Activated CD8-positive, alpha-beta T cell treated with anti-CD3 and anti-CD28 coated beads, Interleukin-2, amount 10 ng/mL, durations not matched to agents 7 days and 5 days (primary cell): ENCODE measurements at regions not wholly inside any gene's neighbourhood (a gene's known extent, or its start where the extent isn't known, plus 50 kb on each side); places are given as distances from the start of the nearest gene placed in this dataset.
"Not testable (repeated sequence)": the region's sequence is repeated elsewhere in the genome, so short reads cannot be mapped to it uniquely, and the experiment has no call there.

ENCODE experiments used
- ATAC-seq: fragments of 150-1000 bp; cut with Tn5 transposase; one replicate; pipeline ENCODE4 v1.10.0; 2021; ENCODE audit warnings: moderate library complexity
- CTCF ChIA-PET: fragments of 350-600 bp; sonication (Branson Sonifier 250); formaldehyde crosslinking; loops from one replicate; lab custom pipeline; 2021; ENCODE audit warnings: antibody characterized with exemption; lab: Charles Lee
- POLR2A ChIA-PET: fragments of 350-600 bp; sonication (Branson Sonifier 250); formaldehyde crosslinking; loops from one replicate; lab custom pipeline; 2021; ENCODE audit warnings: antibody characterized with exemption; lab: Charles Lee
- DNase-seq: peaks from one replicate; pipeline ENCODE4 v3.0.0-alpha.2; 2020
- H3K27ac Mint-ChIP-seq: one replicate; pipeline ENCODE4 v1.8.0; 2021; ENCODE audit warnings: mild to moderate bottlenecking, mixed read lengths
- H3K27me3 Mint-ChIP-seq: one replicate; pipeline ENCODE4 v1.8.0; 2021; ENCODE audit warnings: low read depth, mixed read lengths
- H3K36me3 Mint-ChIP-seq: one replicate; pipeline ENCODE4 v1.8.0; 2021; ENCODE audit warnings: low read depth, mixed read lengths
- H3K4me1 Mint-ChIP-seq: one replicate; pipeline ENCODE4 v1.8.0; 2021; ENCODE audit warnings: low read depth, mixed read lengths
- H3K4me3 Mint-ChIP-seq: one replicate; pipeline ENCODE4 v1.8.0; 2021; ENCODE audit warnings: mild to moderate bottlenecking, mixed read lengths
- H3K9me3 Mint-ChIP-seq: one replicate; pipeline ENCODE4 v1.8.0; 2022; ENCODE audit warnings: mixed read lengths; ENCODE audit not compliant: insufficient read depth

DNA sequence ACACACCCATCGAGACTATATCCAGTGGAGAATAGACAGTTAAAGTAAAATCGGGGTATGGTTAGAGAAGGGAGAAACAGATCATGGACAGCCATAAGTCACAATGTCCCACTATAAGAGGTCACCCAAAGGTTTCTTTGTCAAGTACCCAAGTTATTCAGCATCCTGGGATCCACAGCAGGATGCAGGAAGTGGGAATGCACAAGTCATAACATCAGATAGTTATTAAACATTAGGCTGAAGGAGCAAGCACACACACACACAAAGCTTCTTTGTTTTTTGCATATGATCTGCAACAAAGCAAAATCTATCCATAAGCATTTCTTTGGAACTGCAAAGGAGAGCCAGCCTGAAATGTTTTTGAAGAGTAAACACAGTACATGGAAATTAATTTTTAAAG is 111.6 kb downstream of the NOC3L start:
- Mint-ChIP-seq H3K9me3 (no peaks in the 10 kb centered on the region), H3K36me3 (no peaks in the 10 kb centered on the region), H3K4me3 (no peak overlapping the region), H3K27ac (no peak overlapping the region), H3K4me1 (no peaks in the 10 kb centered on the region), H3K27me3 (peaks cover 5% of the 10 kb centered on the region)
- ChIA-PET CTCF (no interaction called here), POLR2A (no interaction called here)
- ATAC-seq = no peak
- DNase-seq = no peak

DNA sequence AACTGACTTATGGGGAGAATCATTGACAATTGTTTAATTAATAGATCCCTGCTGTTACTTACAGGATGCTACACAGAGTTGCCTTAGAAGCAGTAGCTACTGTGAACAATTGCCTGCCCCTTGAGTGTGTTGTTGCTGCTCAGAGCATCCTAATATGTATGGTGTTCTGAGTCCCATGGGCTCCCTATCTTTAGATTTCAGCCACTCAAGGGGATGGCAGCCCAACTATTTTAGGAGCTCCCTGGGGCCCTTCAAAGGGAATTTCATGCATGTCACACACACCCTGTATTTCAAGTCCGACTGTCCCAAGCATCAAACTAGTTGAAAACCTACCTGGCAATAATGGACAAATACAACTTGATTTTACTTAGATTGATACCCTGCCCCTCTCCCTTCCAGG is 111.2 kb downstream of the NOC3L start:
- Mint-ChIP-seq H3K4me3 (no peak overlapping the region), H3K27me3 (peaks cover 5% of the 10 kb centered on the region), H3K36me3 (no peaks in the 10 kb centered on the region), H3K4me1 (no peaks in the 10 kb centered on the region), H3K27ac (no peak overlapping the region), H3K9me3 (no peaks in the 10 kb centered on the region)
- ATAC-seq = no peak
- ChIA-PET POLR2A (no interaction called here), CTCF (no interaction called here)
- no peak for DNase-seq

DNA sequence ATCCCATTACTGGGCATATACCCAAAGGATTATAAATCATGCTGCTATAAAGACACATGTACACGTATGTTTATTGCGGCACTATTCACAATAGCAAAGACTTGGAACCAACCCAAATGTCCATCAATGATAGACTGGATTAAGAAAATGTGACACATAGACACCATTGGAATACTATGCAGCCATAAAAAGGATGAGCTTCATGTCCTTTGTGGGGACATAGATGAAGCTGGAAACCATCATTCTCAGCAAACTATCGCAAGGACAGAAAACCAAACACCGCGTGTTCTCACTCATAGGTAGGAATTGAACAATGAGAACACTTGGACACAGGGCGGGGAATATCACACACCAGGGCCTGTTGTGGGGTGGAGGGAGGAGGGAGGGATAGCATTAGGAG is 105.3 kb downstream of the NOC3L start:
- CTCF ChIA-PET = interaction anchor here (1.2 kb wide), 1 partner anchor 62 kb away, joined by 3 read pairs; no protein-coding TSS in a partner anchor
- H3K27me3 Mint-ChIP-seq, H3K4me3 Mint-ChIP-seq, H3K36me3 Mint-ChIP-seq, H3K9me3 Mint-ChIP-seq, POLR2A ChIA-PET, ATAC-seq, H3K4me1 Mint-ChIP-seq, DNase-seq, H3K27ac Mint-ChIP-seq: not testable (repeated sequence)

DNA sequence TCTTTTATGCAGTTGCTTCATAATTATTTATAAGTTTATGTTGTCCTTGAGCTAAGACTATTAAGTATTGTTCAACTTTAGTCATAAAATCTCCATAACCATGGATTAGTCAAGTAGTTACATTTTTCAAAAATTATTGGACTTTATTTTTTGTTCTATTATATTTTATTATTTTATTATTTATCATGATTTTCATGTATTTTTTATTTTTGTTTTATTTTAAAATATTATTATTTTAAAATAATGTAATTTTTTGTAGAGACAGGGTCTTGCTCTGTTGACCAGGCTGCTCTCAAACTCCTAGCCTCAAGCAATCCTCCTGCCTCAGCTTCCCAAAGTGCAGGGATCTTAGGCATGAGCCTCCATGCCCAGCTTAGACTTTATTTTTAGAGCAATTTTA is 102.3 kb downstream of the NOC3L start:
- H3K27ac Mint-ChIP-seq = no peak overlapping the region
- H3K9me3 Mint-ChIP-seq = no peaks in the 10 kb centered on the region
- peaks cover 10% of the 10 kb centered on the region for H3K27me3 Mint-ChIP-seq
- no peaks in the 10 kb centered on the region for H3K36me3 Mint-ChIP-seq
- POLR2A ChIA-PET = no interaction called here
- no peak overlapping the region for H3K4me3 Mint-ChIP-seq
- no peak for DNase-seq
- H3K4me1 Mint-ChIP-seq = no peaks in the 10 kb centered on the region
- CTCF ChIA-PET = no interaction called here
- ATAC-seq = no peak

DNA sequence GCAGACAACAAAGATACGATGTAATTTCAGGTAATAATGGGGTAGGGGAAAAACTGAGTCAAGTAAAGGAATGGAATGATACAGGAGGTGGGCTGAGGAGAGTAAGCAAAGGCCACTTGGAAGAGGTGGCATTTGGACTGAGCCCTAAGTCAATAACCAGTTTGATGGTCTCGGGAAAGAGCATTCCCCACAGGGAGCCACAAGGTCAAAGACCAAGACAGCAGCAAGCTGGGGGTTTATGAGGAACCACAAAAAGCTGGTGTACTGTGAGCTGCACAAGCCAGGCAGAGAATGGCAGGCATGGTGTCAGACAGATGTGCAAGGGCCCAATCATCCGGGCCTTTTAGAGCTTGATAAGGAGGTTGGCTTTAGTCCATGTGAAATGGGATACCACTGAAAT is 98.7 kb downstream of the NOC3L start:
- peaks cover 10% of the 10 kb centered on the region for H3K27me3 Mint-ChIP-seq
- ChIA-PET CTCF (no interaction called here), POLR2A (no interaction called here)
- H3K9me3 Mint-ChIP-seq = no peaks in the 10 kb centered on the region
- no peak for ATAC-seq
- no peak overlapping the region for H3K27ac Mint-ChIP-seq
- no peaks in the 10 kb centered on the region for H3K4me1 Mint-ChIP-seq
- no peak for DNase-seq
- no peaks in the 10 kb centered on the region for H3K36me3 Mint-ChIP-seq
- H3K4me3 Mint-ChIP-seq = no peak overlapping the region

DNA sequence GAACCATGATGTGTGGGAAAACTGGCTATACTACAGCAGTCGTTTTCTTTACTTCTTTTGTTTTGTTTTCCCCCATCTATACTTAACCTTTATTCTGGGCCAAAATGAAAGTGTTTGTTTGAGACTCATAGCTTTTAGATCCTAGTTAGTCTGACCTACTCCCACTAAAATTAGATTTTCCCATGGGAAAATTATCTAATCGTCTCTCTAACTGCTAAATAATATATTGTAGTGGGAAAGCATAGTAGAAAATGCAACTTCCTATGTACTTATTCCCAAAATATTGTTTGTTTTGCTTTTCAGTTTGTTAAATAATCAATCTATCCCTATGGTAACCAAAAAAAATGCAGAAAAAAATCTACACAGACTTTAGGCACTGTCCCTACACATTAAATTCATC is 96.6 kb downstream of the NOC3L start:
- Mint-ChIP-seq H3K9me3 (peaks cover 2% of the 10 kb centered on the region), H3K27me3 (peaks cover 9% of the 10 kb centered on the region), H3K27ac (no peak overlapping the region), H3K36me3 (no peaks in the 10 kb centered on the region), H3K4me1 (no peaks in the 10 kb centered on the region), H3K4me3 (no peak overlapping the region)
- CTCF ChIA-PET = interaction anchor here (1.3 kb wide), 1 partner anchor 178 kb away, joined by 3 read pairs; no protein-coding TSS in a partner anchor
- POLR2A ChIA-PET = no interaction called here
- ATAC-seq (no peak), DNase-seq (no peak)

DNA sequence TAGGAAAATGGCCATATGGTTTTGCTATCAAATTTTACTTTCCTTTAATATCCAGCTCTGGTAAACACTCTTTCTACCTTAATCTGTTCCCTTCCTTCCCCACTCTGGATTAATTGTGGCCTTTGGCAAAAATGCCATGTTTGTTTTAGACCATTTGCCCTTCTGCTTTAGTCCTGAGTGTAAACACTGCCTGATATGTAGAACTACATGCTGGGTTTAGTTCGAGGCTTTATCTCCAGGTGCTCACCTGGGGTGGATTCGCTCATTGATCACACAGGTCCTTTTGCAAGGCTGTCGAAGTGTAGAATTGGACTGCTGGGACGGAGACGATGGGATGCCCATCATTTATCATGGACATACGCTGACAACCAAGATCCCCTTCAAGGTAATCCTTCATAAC is 94.1 kb downstream of the NOC3L start:
- Mint-ChIP-seq H3K36me3 (no peaks in the 10 kb centered on the region), H3K4me1 (no peaks in the 10 kb centered on the region), H3K4me3 (no peak overlapping the region), H3K27me3 (peaks cover 3% of the 10 kb centered on the region), H3K9me3 (peaks cover 6% of the 10 kb centered on the region), H3K27ac (no peak overlapping the region)
- no peak for DNase-seq
- CTCF ChIA-PET = no interaction called here
- ATAC-seq = no peak
- POLR2A ChIA-PET = no interaction called here

DNA sequence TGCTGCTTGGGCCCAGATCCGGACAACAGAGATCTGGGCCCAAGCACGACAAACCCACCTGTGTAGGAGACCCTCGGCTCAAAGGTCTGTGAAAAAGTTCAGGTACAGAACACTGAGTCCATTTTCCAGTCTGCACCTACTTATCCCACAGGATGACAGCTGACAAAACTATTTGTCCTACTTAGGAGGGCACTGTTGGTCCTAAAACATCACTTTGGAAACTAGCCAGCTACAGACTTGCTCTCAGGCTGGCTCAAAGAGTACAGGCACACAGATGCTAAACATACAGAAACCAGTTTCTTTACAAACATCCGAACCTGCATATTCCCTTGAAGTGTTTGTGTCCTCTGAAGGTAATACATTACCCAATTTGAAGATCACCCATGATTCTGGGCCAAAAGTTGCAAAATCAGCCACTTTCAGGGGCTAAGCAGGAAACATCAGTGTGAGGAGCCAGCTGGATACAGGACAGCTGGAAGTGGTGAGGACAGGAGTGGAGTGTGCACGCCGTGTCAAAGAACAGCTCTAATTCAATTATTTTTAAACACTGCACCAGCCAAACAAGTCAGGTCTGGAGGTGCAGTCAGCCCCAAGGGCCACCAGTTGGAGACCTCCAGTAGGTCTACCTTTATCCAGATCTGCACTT is 88.5 kb downstream of the NOC3L start:
- Mint-ChIP-seq H3K36me3 (no peaks in the 10 kb centered on the region), H3K27ac (no peak overlapping the region), H3K27me3 (peaks cover 4% of the 10 kb centered on the region), H3K4me3 (no peak overlapping the region), H3K4me1 (no peaks in the 10 kb centered on the region), H3K9me3 (peaks cover 6% of the 10 kb centered on the region)
- no peak for DNase-seq
- CTCF ChIA-PET = interaction anchor here (1.3 to 2.3 kb wide), 2 partner anchors 46 to 169 kb away, joined by 3 to 10 read pairs; no protein-coding TSS in a partner anchor
- POLR2A ChIA-PET = no interaction called here
- no peak for ATAC-seq

DNA sequence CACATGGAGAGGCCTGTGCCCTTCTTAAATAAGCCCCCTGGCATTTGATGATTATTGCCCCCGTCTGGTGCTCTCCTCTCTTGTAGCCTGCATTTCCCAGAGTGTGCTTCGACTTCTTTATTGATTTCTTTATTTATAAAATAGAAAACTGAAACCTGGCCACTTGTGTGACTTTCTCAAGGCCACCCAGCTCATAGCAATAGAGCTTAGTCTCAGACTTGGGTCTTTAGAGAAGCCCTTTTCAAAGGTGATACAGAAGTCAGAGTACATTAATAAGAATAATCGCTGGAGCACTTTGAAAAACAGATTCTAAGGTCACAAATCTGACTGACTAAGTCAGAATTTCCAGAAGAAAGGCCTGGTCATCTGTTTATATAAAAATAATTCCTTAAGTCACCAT is 86.6 kb downstream of the NOC3L start:
- H3K27me3 Mint-ChIP-seq = peaks cover 12% of the 10 kb centered on the region
- no peaks in the 10 kb centered on the region for H3K36me3 Mint-ChIP-seq
- H3K9me3 Mint-ChIP-seq = peaks cover 3% of the 10 kb centered on the region
- ChIA-PET POLR2A (no interaction called here), CTCF (interaction anchor here (2.3 to 3.6 kb wide), 2 partner anchors 44 kb away, joined by 10 to 23 read pairs; no protein-coding TSS in a partner anchor)
- ATAC-seq = no peak
- no peaks in the 10 kb centered on the region for H3K4me1 Mint-ChIP-seq
- no peak for DNase-seq
- H3K27ac Mint-ChIP-seq = no peak overlapping the region
- no peak overlapping the region for H3K4me3 Mint-ChIP-seq

DNA sequence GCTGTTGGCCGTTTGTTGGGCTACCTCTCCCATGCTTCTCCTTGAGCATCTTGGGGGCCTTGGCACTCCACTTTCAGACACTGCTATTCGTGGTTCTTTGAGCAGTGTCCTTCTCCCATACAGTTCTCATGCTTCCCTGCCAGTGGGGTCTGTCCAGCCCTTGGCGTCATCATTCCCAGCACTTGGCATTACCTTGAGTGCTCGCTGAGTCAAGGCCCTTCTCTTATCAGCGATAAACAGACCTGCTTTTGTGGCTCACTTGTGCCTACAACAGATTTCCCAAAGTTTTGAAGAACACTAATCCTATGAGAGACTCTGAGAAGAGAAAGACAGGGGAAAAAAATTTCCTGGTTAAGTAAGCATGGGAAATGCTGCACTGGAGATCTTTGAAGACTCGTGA is 85.3 kb downstream of the NOC3L start:
- Mint-ChIP-seq H3K36me3 (no peaks in the 10 kb centered on the region), H3K27me3 (peaks cover 15% of the 10 kb centered on the region), H3K4me3 (no peak overlapping the region), H3K4me1 (no peaks in the 10 kb centered on the region), H3K9me3 (no peaks in the 10 kb centered on the region), H3K27ac (no peak overlapping the region)
- no peak for DNase-seq
- ChIA-PET POLR2A (no interaction called here), CTCF (interaction anchor here (3.0 to 3.6 kb wide), 2 partner anchors 43 to 167 kb away, joined by 11 to 23 read pairs; no protein-coding TSS in a partner anchor)
- no peak for ATAC-seq

DNA sequence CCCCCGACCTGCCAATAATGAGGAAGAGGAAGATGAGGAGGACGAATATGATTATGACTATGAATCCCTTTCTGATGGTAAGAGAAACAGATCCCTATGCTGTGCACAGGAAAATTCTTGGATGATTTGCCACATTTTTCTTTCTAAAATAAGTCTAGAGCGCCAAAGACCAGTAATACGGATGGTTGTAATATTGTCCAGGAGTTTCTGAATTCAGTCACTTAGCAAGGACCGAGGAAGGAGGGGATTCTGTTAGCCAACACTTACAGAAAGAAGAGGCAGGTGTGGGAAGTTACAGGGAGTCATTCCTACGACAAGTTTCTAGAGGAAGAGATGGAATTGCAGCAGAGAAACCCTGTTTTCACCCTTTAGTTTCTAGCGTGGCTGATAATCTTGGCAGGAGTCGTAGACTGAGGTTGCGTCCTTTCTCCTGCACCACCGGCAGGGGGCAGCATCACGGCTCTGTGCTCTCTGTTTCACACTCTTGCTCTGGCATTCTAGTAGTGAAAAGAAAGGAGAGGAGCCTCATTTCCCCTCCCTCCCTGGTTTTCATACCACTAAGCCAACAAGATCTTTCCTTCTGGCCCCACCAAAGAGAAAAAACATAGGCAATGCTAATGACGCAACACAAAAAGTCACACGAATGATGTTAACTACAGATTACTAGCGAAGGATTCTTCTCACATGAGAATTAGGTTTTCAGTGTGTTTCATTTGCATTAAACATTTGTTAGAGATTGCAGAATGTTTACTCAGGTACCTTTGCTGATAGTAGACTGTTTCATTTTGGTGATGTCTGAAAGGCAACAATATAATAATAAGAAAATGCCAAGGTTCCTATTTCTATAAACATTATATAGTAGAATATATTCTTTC is 82.7 kb downstream of the NOC3L start:
- Mint-ChIP-seq H3K27me3 (peaks cover 24% of the 10 kb centered on the region), H3K4me1 (no peaks in the 10 kb centered on the region), H3K36me3 (no peaks in the 10 kb centered on the region), H3K27ac (no peak overlapping the region), H3K4me3 (no peak overlapping the region), H3K9me3 (no peaks in the 10 kb centered on the region)
- ATAC-seq (peak; percentile 82), DNase-seq (peak; percentile 66)
- POLR2A ChIA-PET = interaction anchor here (0.6 kb wide), 1 partner anchor 847 kb away, joined by 3 read pairs; no protein-coding TSS in a partner anchor
- CTCF ChIA-PET = interaction anchor here (1.0 to 3.6 kb wide), 3 partner anchors 40 to 164 kb away, joined by 5 to 23 read pairs (median 11); no protein-coding TSS in a partner anchor

DNA sequence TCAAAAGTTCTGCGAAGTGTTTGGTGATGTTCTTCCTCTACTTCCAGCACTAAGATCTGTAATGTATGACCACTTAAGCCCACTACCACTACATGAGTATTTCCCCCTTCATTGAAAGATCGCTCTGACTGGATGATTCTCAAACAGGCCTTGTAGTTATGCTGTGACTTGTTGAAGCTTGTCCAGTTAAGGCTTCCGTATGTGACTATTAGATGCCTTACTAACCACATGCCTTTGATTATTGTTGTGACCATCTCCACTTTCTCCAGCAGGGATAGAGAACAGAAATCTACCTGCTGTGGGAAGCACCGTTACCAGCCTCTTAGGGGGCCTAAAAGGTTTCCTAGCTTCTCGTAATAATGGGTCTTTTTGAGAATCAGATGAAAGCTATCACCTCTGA is 81.1 kb downstream of the NOC3L start:
- Mint-ChIP-seq H3K36me3 (no peaks in the 10 kb centered on the region), H3K27me3 (peaks cover 32% of the 10 kb centered on the region), H3K9me3 (no peaks in the 10 kb centered on the region), H3K4me3 (no peak overlapping the region), H3K27ac (no peak overlapping the region), H3K4me1 (peaks cover 5% of the 10 kb centered on the region)
- ATAC-seq = no peak
- POLR2A ChIA-PET = interaction anchor here (0.5 kb wide), 1 partner anchor 155 kb away, joined by 4 read pairs; no protein-coding TSS in a partner anchor
- CTCF ChIA-PET = interaction anchor here (0.7 to 1.7 kb wide), 3 partner anchors 37 to 162 kb away, joined by 3 to 8 read pairs (median 3); no protein-coding TSS in a partner anchor
- DNase-seq = no peak
